IMR-90 (cell line): ENCODE measurements at regions not wholly inside any gene's neighbourhood (a gene's known extent, or its start where the extent isn't known, plus 50 kb on each side); places are given as distances from the start of the nearest gene placed in this dataset.

ENCODE experiments used
- MAFK ChIP-seq: IDR thresholded peaks from 2 replicates; pipeline ENCODE4 v1.6.1; 2012; ENCODE audit warnings: low read depth, low read length, improper control_type of control experiment
- MXI1 ChIP-seq: IDR thresholded peaks from 2 replicates; pipeline ENCODE4 v1.6.1; 2012; ENCODE audit warnings: low read depth, mild to moderate bottlenecking, low read length, moderate library complexity, borderline replicate concordance
- NFE2L2 ChIP-seq: fragments of 150-350 bp; IDR thresholded peaks from 2 replicates; pipeline ENCODE4 v1.6.1; 2016; ENCODE audit warnings: low read depth, mild to moderate bottlenecking, low read length
- POLR2A ChIP-seq: IDR thresholded peaks from 2 replicates; pipeline ENCODE4 v1.6.1; 2012; ENCODE audit warnings: mild to moderate bottlenecking, low read depth, low read length
- RAD21 ChIP-seq: IDR thresholded peaks from 2 replicates; pipeline ENCODE4 v1.6.1; 2012; ENCODE audit warnings: low read length, improper control_type of control experiment
- RCOR1 ChIP-seq: IDR thresholded peaks from 2 replicates; pipeline ENCODE4 v1.6.1; 2012; ENCODE audit warnings: mild to moderate bottlenecking, low read length, improper control_type of control experiment; ENCODE audit not compliant: insufficient replicate concordance
- TF ChIP-seq, protein P1 (sequence below): conservative IDR thresholded peaks from 2 replicates; pipeline ENCODE4 v1.5.1; 2012; ENCODE audit warnings: mild to moderate bottlenecking, low read depth, low read length, improper control_type of control experiment
- TF ChIP-seq, protein P2 (sequence below): fragments of 150-350 bp; IDR thresholded peaks from 2 replicates; pipeline ENCODE4 v1.6.1; 2017; ENCODE audit warnings: mild to moderate bottlenecking, antibody characterized with exemption, low read length, low read depth
- TF ChIP-seq, protein P3 (sequence below): fragments of 150-350 bp; IDR thresholded peaks from 2 replicates; pipeline ENCODE4 v1.6.1; 2016; ENCODE audit warnings: low read depth, mild to moderate bottlenecking, low read length, moderate library complexity, borderline replicate concordance

DNA sequence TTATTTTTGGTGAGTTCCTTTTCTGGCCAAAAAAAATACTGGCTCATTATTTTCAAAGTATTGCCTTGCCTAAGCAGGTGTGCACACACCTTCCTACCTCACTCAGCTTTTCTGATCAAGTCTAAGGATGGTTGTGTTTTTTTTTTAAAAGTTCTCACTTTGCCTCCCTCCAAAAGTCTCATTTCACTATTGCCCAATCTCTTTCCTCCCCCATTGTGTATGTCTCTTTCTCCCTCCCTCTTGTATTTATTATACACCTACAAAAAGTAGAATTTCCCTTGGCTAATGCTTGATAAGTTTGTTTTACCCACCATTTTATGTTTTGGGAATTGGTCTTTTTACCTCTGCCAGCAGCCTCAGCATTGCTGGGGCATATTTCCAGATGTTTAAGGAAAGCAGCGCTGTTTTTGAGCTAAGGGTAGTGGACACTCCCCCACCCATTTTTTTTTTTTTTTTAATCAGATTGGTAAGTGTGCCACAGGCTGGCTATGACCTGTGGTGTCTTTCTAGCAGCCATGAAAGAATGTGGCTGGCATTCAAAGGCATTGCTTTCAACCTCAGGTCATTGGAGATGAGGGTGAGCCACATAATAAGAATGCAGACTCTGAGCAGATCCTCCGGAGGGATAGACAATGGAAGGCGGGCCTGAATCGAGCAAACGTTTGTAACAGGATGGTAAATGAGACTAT, 668.6 kb downstream of the UTRN start:
- TF ChIP-seq, protein P1, sequence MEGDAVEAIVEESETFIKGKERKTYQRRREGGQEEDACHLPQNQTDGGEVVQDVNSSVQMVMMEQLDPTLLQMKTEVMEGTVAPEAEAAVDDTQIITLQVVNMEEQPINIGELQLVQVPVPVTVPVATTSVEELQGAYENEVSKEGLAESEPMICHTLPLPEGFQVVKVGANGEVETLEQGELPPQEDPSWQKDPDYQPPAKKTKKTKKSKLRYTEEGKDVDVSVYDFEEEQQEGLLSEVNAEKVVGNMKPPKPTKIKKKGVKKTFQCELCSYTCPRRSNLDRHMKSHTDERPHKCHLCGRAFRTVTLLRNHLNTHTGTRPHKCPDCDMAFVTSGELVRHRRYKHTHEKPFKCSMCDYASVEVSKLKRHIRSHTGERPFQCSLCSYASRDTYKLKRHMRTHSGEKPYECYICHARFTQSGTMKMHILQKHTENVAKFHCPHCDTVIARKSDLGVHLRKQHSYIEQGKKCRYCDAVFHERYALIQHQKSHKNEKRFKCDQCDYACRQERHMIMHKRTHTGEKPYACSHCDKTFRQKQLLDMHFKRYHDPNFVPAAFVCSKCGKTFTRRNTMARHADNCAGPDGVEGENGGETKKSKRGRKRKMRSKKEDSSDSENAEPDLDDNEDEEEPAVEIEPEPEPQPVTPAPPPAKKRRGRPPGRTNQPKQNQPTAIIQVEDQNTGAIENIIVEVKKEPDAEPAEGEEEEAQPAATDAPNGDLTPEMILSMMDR, result no peak
- TF ChIP-seq RCOR1 (no peak), NFE2L2 (no peak), POLR2A (no peak), MAFK (no peak), MXI1 (no peak), RAD21 (no peak)
- TF ChIP-seq, protein P2, sequence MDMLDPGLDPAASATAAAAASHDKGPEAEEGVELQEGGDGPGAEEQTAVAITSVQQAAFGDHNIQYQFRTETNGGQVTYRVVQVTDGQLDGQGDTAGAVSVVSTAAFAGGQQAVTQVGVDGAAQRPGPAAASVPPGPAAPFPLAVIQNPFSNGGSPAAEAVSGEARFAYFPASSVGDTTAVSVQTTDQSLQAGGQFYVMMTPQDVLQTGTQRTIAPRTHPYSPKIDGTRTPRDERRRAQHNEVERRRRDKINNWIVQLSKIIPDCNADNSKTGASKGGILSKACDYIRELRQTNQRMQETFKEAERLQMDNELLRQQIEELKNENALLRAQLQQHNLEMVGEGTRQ, result no peak
- TF ChIP-seq, protein P3, sequence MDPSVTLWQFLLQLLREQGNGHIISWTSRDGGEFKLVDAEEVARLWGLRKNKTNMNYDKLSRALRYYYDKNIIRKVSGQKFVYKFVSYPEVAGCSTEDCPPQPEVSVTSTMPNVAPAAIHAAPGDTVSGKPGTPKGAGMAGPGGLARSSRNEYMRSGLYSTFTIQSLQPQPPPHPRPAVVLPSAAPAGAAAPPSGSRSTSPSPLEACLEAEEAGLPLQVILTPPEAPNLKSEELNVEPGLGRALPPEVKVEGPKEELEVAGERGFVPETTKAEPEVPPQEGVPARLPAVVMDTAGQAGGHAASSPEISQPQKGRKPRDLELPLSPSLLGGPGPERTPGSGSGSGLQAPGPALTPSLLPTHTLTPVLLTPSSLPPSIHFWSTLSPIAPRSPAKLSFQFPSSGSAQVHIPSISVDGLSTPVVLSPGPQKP, result no peak
